Left lung (tissue), 4 donors: ENCODE measurements at regions not wholly inside any gene's neighbourhood (a gene's known extent, or its start where the extent isn't known, plus 50 kb on each side); places are given as distances from the start of the nearest gene placed in this dataset.
"Not testable (repeated sequence)": the region's sequence is repeated elsewhere in the genome, so short reads cannot be mapped to it uniquely, and the experiment has no call there.

Source experiments
- ATAC-seq: fragments of 200-7000 bp; cut with Tn5 transposase; one replicate; pipeline ENCODE4 v1.9.1; 2020; ENCODE audit warnings: moderate library complexity
- DNase-seq, 4 donors: peaks; one replicate each; pipeline ENCODE4 v3.0.0-alpha.2; 2013 to 2020
- H3K27ac ChIP-seq, 2 donors: fragments of 200-600 bp; sonication (generic) in 1 of 2; one replicate each; pipeline versions ENCODE4 v1.5.0 to v1.8.0; 2020 to 2021
- H3K27me3 ChIP-seq, 2 donors: fragments of 200-600 bp; sonication (generic) in 1 of 2; one replicate each; pipeline versions ENCODE4 v1.5.0 to v1.8.0; 2020 to 2021
- H3K36me3 ChIP-seq, 2 donors: fragments of 200-600 bp; sonication (generic) in 1 of 2; one replicate each; pipeline versions ENCODE4 v1.5.0 to v1.8.0; 2020 to 2021
- H3K4me1 ChIP-seq, 2 donors: fragments of 200-600 bp; one replicate each; pipeline ENCODE4 v1.8.0; 2021
- H3K4me3 ChIP-seq, 2 donors: fragments of 200-600 bp; sonication (generic) in 1 of 2; one replicate each; pipeline versions ENCODE4 v1.5.0 to v1.8.0; 2020 to 2021; ENCODE audit warnings: mild to moderate bottlenecking in 1 of 2
- H3K9me3 ChIP-seq, 2 donors: fragments of 200-600 bp; sonication (generic) in 1 of 2; one replicate each; pipeline versions ENCODE4 v1.5.0 to v1.8.0; 2020 to 2021
- intact Hi-C, 2 donors: fragments of 100-400 bp; cut with DNase I; formaldehyde crosslinking; loops; one replicate each; pipeline versions ENCODE4 v1.11.2 to v1.14.2; 2022
- TF ChIP-seq, protein P1 (sequence below), 2 donors: fragments of 200-600 bp; sonication (generic) in 1 of 2; IDR thresholded peaks; one replicate each; pipeline versions ENCODE4 v1.5.0 to v1.8.0; 2021; ENCODE audit warnings: antibody characterized with exemption in 2 of 2
- donor health status: DM: no; HTN: yes; CAD: no.
- donor health status: DM: no; HTN: no; CAD: no.

GRCh38 chr14:71762575-71762974 lies 169.7 kb upstream of the RGS6 start:
- Histone ChIP-seq H3K36me3 (no peaks in the 10 kb centered on the region), H3K4me3 (no peak overlapping the region), H3K27ac (no peak overlapping the region), H3K27me3 (no peaks in the 10 kb centered on the region), H3K9me3 (peaks cover 0 to 2% of the 10 kb centered on the region in 2 donors), H3K4me1 (no peaks in the 10 kb centered on the region)
- ATAC-seq = no peak
- no peak for DNase-seq
- intact Hi-C loops = no loop called here
- TF ChIP-seq, protein P1, sequence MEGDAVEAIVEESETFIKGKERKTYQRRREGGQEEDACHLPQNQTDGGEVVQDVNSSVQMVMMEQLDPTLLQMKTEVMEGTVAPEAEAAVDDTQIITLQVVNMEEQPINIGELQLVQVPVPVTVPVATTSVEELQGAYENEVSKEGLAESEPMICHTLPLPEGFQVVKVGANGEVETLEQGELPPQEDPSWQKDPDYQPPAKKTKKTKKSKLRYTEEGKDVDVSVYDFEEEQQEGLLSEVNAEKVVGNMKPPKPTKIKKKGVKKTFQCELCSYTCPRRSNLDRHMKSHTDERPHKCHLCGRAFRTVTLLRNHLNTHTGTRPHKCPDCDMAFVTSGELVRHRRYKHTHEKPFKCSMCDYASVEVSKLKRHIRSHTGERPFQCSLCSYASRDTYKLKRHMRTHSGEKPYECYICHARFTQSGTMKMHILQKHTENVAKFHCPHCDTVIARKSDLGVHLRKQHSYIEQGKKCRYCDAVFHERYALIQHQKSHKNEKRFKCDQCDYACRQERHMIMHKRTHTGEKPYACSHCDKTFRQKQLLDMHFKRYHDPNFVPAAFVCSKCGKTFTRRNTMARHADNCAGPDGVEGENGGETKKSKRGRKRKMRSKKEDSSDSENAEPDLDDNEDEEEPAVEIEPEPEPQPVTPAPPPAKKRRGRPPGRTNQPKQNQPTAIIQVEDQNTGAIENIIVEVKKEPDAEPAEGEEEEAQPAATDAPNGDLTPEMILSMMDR (IDR thresholded peaks at IDR 0.05) = no peak

DNA sequence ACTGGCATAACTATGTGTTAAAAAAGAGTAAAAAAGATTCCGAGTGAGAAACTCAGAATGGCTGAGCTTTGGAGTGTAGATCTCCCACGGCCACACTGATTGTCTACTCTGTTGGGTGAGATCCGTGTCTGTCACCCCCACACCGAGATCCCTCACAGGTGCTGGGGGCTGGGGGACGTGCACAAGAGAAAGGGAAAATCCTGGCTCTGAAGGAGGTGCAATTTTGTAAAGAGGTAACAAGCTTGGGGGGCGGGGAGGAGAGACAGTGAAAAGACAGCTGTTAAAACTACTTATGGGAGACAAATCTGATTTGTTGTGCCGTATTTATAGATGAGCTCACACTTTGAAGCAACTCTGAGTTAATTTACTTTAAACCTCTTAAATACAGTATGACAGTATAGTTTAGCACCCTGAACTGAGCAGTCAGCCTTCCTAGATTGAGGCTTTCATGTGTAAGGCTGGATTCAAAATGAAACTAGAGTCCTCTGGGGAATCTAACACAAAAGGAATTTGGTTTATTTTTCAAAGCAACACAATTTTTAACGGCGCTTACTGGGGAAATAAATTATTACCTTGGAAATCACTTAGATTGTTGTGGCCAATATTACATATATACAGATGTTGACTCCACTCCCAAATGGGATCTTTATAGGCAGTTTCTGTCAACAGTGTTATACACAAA lies 167.4 kb upstream of the RGS6 start:
- DNase-seq (peak in 1 of 4 donors; percentile 14), ATAC-seq (no peak)
- Histone ChIP-seq H3K27ac (no peak overlapping the region), H3K27me3 (no peaks in the 10 kb centered on the region), H3K4me1 (no peaks in the 10 kb centered on the region), H3K36me3 (no peaks in the 10 kb centered on the region), H3K9me3 (peaks cover 0 to 2% of the 10 kb centered on the region in 2 donors), H3K4me3 (no peak overlapping the region)
- intact Hi-C loops = no loop called here
- TF ChIP-seq, protein P1 (IDR thresholded peaks at IDR 0.05) = no peak

DNA sequence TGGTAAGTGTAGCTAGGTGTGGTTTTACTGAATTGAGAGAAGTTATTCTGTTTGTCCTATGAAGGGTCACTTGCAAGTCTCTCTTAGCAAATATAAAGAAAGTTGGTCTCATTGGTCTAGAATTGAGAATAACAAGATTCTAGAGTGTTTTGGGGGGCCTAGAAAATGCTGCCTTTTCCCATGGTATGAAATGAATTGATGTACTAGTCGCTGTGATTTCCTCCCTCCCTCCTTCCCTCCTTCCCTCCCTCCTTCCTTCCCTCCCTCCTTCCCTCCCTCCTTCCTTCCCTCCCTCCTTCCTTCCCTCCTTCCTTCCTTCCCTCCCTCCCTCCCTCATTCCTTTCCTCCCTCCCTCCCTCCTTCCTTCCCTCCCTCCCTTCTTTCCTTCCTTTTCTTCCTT lies 166.7 kb upstream of the RGS6 start:
- Histone ChIP-seq H3K9me3 (peaks cover 0 to 2% of the 10 kb centered on the region in 2 donors), H3K27me3 (no peaks in the 10 kb centered on the region), H3K27ac (no peak overlapping the region), H3K4me1 (no peaks in the 10 kb centered on the region), H3K4me3 (no peak overlapping the region), H3K36me3 (no peaks in the 10 kb centered on the region)
- TF ChIP-seq, protein P1 (IDR thresholded peaks at IDR 0.05) = no peak
- no peak for DNase-seq
- intact Hi-C loops = no loop called here
- no peak for ATAC-seq

GRCh38 chr14:71770431-71770830 lies 161.8 kb upstream of the RGS6 start:
- ATAC-seq (no peak), DNase-seq (no peak)
- intact Hi-C loops = no loop called here
- no peak overlapping the region for H3K27ac ChIP-seq
- H3K4me1 ChIP-seq = no peaks in the 10 kb centered on the region
- H3K27me3 ChIP-seq = no peaks in the 10 kb centered on the region
- H3K9me3 ChIP-seq = peaks cover 0 to 15% of the 10 kb centered on the region in 2 donors
- H3K36me3 ChIP-seq = no peaks in the 10 kb centered on the region
- TF ChIP-seq, protein P1 (IDR thresholded peaks at IDR 0.05) = no peak
- no peak overlapping the region for H3K4me3 ChIP-seq

GRCh38 chr14:71771421-71771820 lies 160.8 kb upstream of the RGS6 start:
- H3K4me3 ChIP-seq, DNase-seq, H3K4me1 ChIP-seq, H3K36me3 ChIP-seq, intact Hi-C loops, ATAC-seq, H3K27ac ChIP-seq, H3K27me3 ChIP-seq: not testable (repeated sequence)
- H3K9me3 ChIP-seq = peaks cover 0 to 15% of the 10 kb centered on the region in 2 donors

GRCh38 chr14:71771996-71772395 lies 160.2 kb upstream of the RGS6 start:
- peaks cover 0 to 15% of the 10 kb centered on the region in 2 donors for H3K9me3 ChIP-seq
- intact Hi-C loops, H3K27me3 ChIP-seq, H3K4me1 ChIP-seq, DNase-seq, ATAC-seq, H3K27ac ChIP-seq, H3K36me3 ChIP-seq, H3K4me3 ChIP-seq: not testable (repeated sequence)
